HEK293 (cell line): ENCODE measurements at regions not wholly inside any gene's neighbourhood (a gene's known extent, or its start where the extent isn't known, plus 50 kb on each side); places are given as distances from the start of the nearest gene placed in this dataset.

Experiments used
- CTCF ChIA-PET: fragments of 350-600 bp; formaldehyde crosslinking; extraction: SDS; loops from one replicate; lab custom pipeline; 2021; ENCODE audit warnings: antibody characterized with exemption; lab: Yijun Ruan, JAX
- POLR2A ChIA-PET: fragments of 300-600 bp; formaldehyde crosslinking; extraction: SDS; loops from one replicate; lab custom pipeline; 2020; ENCODE audit warnings: antibody characterized with exemption, inconsistent platforms; lab: Yijun Ruan, JAX
- H3K27ac ChIP-seq: fragments of 200-500 bp; sonication (Bioruptor generic); 2 replicates; pipeline ENCODE4 v1.5.1; 2014; ENCODE audit warnings: low read depth, low read length, control low read depth, inconsistent platforms; ENCODE audit errors: extremely low read depth
- H3K36me3 ChIP-seq, 2 experiments: fragments of 200-500 bp in 1 of 2; sonication (Bioruptor generic) in 1 of 2; 1 replicate in 1 of 2; 2 replicates in 1 of 2; pipeline ENCODE4 v1.5.1; 2014 to 2017; ENCODE audit warnings: inconsistent platforms in 2 of 2, low read length in 2 of 2; ENCODE audit not compliant: control insufficient read depth in 2 of 2, insufficient read depth in 1 of 2
- H3K4me1 ChIP-seq: fragments of 200-500 bp; sonication (Bioruptor generic); 2 replicates; pipeline ENCODE4 v1.5.1; 2014; ENCODE audit warnings: mild to moderate bottlenecking, low read length, inconsistent platforms; ENCODE audit not compliant: control insufficient read depth, insufficient read depth
- H3K4me3 ChIP-seq: 2 replicates; pipeline ENCODE4 v1.5.1; 2011; ENCODE audit warnings: low read depth, mild to moderate bottlenecking, control low read depth, low read length, moderate library complexity
- H3K9me3 ChIP-seq: fragments of 200-500 bp; sonication (Bioruptor generic); 2 replicates; pipeline ENCODE4 v1.5.1; 2014; ENCODE audit warnings: low read depth, low read length, inconsistent platforms; ENCODE audit not compliant: control insufficient read depth, insufficient read depth
- BCL11A ChIP-seq: fragments of 450-650 bp; formaldehyde crosslinking; IDR thresholded peaks from 2 replicates; pipeline ENCODE4 v1.5.1; 2016; ENCODE audit warnings: low read depth, missing biosample characterization, missing genetic modification characterization
- GFI1B ChIP-seq: fragments of 450-650 bp; formaldehyde crosslinking; IDR thresholded peaks from 2 replicates; pipeline ENCODE4 v1.5.1; 2016; ENCODE audit warnings: missing biosample characterization, missing genetic modification characterization
- GLI2 ChIP-seq: fragments of 450-650 bp; formaldehyde crosslinking; IDR thresholded peaks from 2 replicates; pipeline ENCODE4; 2017; ENCODE audit warnings: missing biosample characterization, missing genetic modification characterization, low read depth, borderline replicate concordance
- GLIS1 ChIP-seq: fragments of 450-650 bp; formaldehyde crosslinking; IDR thresholded peaks from 2 replicates; pipeline ENCODE4 v1.5.1; 2016; ENCODE audit warnings: missing biosample characterization, missing genetic modification characterization
- HOXA7 ChIP-seq: sonication (generic); formaldehyde crosslinking; IDR thresholded peaks from 2 replicates; pipeline ENCODE4 v1.8.1; 2022; ENCODE audit warnings: missing genetic modification reagents, borderline replicate concordance
- SP3 ChIP-seq: fragments of 450-650 bp; formaldehyde crosslinking; IDR thresholded peaks from 2 replicates; pipeline ENCODE4 v1.5.1; 2016; ENCODE audit warnings: missing biosample characterization, missing genetic modification characterization
- ZFP37 ChIP-seq: fragments of 450-650 bp; formaldehyde crosslinking; IDR thresholded peaks from 2 replicates; pipeline ENCODE4 v1.5.1; 2016; ENCODE audit warnings: missing biosample characterization, missing genetic modification characterization
- ZNF114 ChIP-seq: fragments of 450-650 bp; formaldehyde crosslinking; IDR thresholded peaks from 2 replicates; pipeline ENCODE4 v1.5.0; 2017; ENCODE audit warnings: missing biosample characterization, missing genetic modification characterization
- ZNF221 ChIP-seq: fragments of 450-650 bp; formaldehyde crosslinking; IDR thresholded peaks from 2 replicates; pipeline ENCODE4 v1.5.1; 2017; ENCODE audit warnings: missing biosample characterization, missing genetic modification characterization, borderline replicate concordance
- ZNF266 ChIP-seq: fragments of 450-650 bp; formaldehyde crosslinking; IDR thresholded peaks from 2 replicates; pipeline ENCODE4 v1.5.1; 2016; ENCODE audit warnings: missing biosample characterization, missing genetic modification characterization, low read depth
- ZNF433 ChIP-seq: fragments of 450-650 bp; formaldehyde crosslinking; IDR thresholded peaks from 2 replicates; pipeline ENCODE4 v1.5.1; 2016; ENCODE audit warnings: missing biosample characterization, missing genetic modification characterization, low read depth
- ZNF707 ChIP-seq: fragments of 450-650 bp; formaldehyde crosslinking; IDR thresholded peaks from 2 replicates; pipeline ENCODE4 v1.5.1; 2016; ENCODE audit warnings: missing biosample characterization, missing genetic modification characterization
- TF ChIP-seq, protein P1 (sequence below): fragments of 450-650 bp; formaldehyde crosslinking; IDR thresholded peaks from 2 replicates; pipeline ENCODE4 v1.5.1; 2016; ENCODE audit warnings: missing biosample characterization, missing genetic modification characterization
- TF ChIP-seq, protein P2 (sequence below): fragments of 450-650 bp; formaldehyde crosslinking; IDR thresholded peaks from 2 replicates; pipeline ENCODE4 v1.5.1; 2016; ENCODE audit warnings: missing biosample characterization, missing genetic modification characterization, borderline replicate concordance
- TF ChIP-seq, protein P3 (sequence below): fragments of 450-650 bp; formaldehyde crosslinking; optimal IDR thresholded peaks from 2 replicates; pipeline ENCODE3; 2016; ENCODE audit warnings: missing biosample characterization, mild to moderate bottlenecking, missing genetic modification characterization
- TF ChIP-seq, protein P4 (sequence below): fragments of 450-650 bp; formaldehyde crosslinking; IDR thresholded peaks from 2 replicates; pipeline ENCODE4 v1.5.1; 2017; ENCODE audit warnings: missing biosample characterization, missing genetic modification characterization

DNA sequence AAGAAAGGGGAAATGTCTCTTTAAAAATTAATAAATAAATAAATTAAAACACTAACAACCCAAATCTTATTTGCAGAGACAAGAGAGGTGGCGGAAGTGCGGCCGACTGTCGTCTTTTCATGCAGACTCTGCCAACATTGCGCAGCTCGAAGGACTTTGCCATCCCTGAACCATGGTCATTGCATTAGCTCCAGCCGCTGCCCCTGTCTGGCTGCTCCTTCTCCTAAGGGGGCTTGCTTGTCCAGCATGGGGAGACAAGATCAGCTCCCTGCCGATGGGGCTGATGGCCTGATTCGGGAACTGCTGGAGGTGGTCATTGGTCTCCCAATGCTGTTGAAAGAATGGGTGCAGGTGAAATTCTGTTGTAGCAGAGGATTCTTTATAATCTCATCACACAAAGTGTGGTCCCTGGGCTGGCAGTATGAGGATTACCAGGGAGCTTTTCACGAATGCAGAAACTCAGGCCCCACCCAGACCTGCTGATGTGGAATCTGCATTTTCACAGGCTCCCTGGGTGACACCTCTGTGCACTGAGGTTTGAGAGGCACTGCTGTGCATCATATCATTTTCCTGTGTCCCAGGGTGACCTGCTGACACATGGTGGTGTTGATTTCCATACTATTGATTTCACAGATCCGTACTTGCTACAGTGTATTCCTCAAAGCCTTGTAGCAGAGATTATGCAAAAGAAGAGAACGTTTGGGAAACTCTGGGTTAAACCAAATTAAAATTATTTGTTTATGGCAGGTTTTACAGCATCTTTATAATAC, 172.4 kb upstream of the ZMIZ1 start:
- Histone ChIP-seq H3K4me3 (no peak overlapping the region), H3K27ac (no peak overlapping the region), H3K36me3 (no peaks in the 10 kb centered on the region), H3K4me1 (no peaks in the 10 kb centered on the region), H3K9me3 (no peaks in the 10 kb centered on the region)
- TF ChIP-seq, protein P1, sequence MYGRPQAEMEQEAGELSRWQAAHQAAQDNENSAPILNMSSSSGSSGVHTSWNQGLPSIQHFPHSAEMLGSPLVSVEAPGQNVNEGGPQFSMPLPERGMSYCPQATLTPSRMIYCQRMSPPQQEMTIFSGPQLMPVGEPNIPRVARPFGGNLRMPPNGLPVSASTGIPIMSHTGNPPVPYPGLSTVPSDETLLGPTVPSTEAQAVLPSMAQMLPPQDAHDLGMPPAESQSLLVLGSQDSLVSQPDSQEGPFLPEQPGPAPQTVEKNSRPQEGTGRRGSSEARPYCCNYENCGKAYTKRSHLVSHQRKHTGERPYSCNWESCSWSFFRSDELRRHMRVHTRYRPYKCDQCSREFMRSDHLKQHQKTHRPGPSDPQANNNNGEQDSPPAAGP (tag by site-specific recombination): no peak
- no peak for TF ChIP-seq BCL11A (tag by site-specific recombination)
- TF ChIP-seq ZFP37 (tag by site-specific recombination): no peak
- no peak for TF ChIP-seq ZNF114 (tag by site-specific recombination)
- TF ChIP-seq SP3 (tag by site-specific recombination): no peak
- TF ChIP-seq, protein P2, sequence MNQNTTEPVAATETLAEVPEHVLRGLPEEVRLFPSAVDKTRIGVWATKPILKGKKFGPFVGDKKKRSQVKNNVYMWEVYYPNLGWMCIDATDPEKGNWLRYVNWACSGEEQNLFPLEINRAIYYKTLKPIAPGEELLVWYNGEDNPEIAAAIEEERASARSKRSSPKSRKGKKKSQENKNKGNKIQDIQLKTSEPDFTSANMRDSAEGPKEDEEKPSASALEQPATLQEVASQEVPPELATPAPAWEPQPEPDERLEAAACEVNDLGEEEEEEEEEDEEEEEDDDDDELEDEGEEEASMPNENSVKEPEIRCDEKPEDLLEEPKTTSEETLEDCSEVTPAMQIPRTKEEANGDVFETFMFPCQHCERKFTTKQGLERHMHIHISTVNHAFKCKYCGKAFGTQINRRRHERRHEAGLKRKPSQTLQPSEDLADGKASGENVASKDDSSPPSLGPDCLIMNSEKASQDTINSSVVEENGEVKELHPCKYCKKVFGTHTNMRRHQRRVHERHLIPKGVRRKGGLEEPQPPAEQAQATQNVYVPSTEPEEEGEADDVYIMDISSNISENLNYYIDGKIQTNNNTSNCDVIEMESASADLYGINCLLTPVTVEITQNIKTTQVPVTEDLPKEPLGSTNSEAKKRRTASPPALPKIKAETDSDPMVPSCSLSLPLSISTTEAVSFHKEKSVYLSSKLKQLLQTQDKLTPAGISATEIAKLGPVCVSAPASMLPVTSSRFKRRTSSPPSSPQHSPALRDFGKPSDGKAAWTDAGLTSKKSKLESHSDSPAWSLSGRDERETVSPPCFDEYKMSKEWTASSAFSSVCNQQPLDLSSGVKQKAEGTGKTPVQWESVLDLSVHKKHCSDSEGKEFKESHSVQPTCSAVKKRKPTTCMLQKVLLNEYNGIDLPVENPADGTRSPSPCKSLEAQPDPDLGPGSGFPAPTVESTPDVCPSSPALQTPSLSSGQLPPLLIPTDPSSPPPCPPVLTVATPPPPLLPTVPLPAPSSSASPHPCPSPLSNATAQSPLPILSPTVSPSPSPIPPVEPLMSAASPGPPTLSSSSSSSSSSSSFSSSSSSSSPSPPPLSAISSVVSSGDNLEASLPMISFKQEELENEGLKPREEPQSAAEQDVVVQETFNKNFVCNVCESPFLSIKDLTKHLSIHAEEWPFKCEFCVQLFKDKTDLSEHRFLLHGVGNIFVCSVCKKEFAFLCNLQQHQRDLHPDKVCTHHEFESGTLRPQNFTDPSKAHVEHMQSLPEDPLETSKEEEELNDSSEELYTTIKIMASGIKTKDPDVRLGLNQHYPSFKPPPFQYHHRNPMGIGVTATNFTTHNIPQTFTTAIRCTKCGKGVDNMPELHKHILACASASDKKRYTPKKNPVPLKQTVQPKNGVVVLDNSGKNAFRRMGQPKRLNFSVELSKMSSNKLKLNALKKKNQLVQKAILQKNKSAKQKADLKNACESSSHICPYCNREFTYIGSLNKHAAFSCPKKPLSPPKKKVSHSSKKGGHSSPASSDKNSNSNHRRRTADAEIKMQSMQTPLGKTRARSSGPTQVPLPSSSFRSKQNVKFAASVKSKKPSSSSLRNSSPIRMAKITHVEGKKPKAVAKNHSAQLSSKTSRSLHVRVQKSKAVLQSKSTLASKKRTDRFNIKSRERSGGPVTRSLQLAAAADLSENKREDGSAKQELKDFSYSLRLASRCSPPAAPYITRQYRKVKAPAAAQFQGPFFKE (tag by site-specific recombination): no peak
- no peak for TF ChIP-seq HOXA7
- TF ChIP-seq GLI2 (tag by site-specific recombination): no peak
- no peak for TF ChIP-seq ZNF433 (tag by site-specific recombination)
- no peak for TF ChIP-seq ZNF221
- TF ChIP-seq GLIS1: no peak
- TF ChIP-seq ZNF266 (tag by site-specific recombination): no peak
- TF ChIP-seq, protein P3, sequence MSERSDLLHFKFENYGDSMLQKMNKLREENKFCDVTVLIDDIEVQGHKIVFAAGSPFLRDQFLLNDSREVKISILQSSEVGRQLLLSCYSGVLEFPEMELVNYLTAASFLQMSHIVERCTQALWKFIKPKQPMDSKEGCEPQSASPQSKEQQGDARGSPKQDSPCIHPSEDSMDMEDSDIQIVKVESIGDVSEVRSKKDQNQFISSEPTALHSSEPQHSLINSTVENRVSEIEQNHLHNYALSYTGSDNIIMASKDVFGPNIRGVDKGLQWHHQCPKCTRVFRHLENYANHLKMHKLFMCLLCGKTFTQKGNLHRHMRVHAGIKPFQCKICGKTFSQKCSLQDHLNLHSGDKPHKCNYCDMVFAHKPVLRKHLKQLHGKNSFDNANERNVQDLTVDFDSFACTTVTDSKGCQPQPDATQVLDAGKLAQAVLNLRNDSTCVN (tag by site-specific recombination): no peak
- TF ChIP-seq GFI1B: no peak
- TF ChIP-seq, protein P4, sequence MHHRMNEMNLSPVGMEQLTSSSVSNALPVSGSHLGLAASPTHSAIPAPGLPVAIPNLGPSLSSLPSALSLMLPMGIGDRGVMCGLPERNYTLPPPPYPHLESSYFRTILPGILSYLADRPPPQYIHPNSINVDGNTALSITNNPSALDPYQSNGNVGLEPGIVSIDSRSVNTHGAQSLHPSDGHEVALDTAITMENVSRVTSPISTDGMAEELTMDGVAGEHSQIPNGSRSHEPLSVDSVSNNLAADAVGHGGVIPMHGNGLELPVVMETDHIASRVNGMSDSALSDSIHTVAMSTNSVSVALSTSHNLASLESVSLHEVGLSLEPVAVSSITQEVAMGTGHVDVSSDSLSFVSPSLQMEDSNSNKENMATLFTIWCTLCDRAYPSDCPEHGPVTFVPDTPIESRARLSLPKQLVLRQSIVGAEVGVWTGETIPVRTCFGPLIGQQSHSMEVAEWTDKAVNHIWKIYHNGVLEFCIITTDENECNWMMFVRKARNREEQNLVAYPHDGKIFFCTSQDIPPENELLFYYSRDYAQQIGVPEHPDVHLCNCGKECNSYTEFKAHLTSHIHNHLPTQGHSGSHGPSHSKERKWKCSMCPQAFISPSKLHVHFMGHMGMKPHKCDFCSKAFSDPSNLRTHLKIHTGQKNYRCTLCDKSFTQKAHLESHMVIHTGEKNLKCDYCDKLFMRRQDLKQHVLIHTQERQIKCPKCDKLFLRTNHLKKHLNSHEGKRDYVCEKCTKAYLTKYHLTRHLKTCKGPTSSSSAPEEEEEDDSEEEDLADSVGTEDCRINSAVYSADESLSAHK (tag by site-specific recombination): no peak
- no peak for TF ChIP-seq ZNF707
- CTCF ChIA-PET: no interaction called here
- POLR2A ChIA-PET: no interaction called here
